ENCODE measurements at regions not wholly inside any gene's neighbourhood (a gene's known extent, or its start where the extent isn't known, plus 50 kb on each side); places are given as distances from the start of the nearest gene placed in this dataset.

DNA sequence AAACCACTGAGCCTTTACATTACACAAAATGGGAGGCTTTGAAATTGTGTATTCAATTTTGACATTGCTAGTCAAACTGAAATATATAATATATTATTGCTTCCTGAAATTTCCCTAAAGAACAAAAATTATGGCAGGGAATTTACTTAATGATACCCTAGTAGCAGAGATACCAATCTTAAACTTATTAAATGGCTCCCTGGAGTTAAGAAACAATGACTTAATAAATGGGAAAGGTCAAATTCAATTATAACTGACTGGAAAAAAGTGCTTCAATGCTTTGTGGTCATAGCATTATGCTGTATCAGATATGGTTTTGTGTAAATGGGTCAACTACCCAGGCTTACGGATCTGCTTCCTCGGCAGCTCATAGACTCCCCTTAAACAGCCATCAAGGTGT lies 244.1 kb downstream of the CNTN3 start:
- TF ChIP-seq POLR2AphosphoS5 (IDR thresholded peaks at IDR 0.05; ENCODE audit: insufficient read depth in 1 of 2, low read depth in 1 of 2) (no peak), CTCF (IDR thresholded peaks at IDR 0.05) (no peak)

Data from vagina (tissue), 2 donors.